ENCODE measurements at regions not wholly inside any gene's neighbourhood (a gene's known extent, or its start where the extent isn't known, plus 50 kb on each side); places are given as distances from the start of the nearest gene placed in this dataset.
"Not testable (repeated sequence)": the region's sequence is repeated elsewhere in the genome, so short reads cannot be mapped to it uniquely, and the experiment has no call there.

- DNase-seq (ENCODE audit: low read depth): no peak
These were observed 168.2 kb downstream of the TBC1D2B start for GRCh38 chr15:77909182-77909940.

- not testable (repeated sequence) for DNase-seq (ENCODE audit: low read depth)
These were observed 168.8 kb downstream of the TBC1D2B start for GRCh38 chr15:77908752-77909111.

- peak; percentile 21 for DNase-seq (ENCODE audit: low read depth)
These were observed 169.4 kb downstream of the TBC1D2B start for GRCh38 chr15:77907824-77908751.

GRCh38 chr15:77906062-77906990, 171.2 kb downstream of the TBC1D2B start:
- not testable (repeated sequence) for DNase-seq (ENCODE audit: low read depth)

GRCh38 chr15:77905301-77905920, 172.1 kb downstream of the TBC1D2B start:
- no peak for DNase-seq (ENCODE audit: low read depth)

- no peak for DNase-seq (ENCODE audit: low read depth)
These were observed 172.6 kb downstream of the TBC1D2B start for GRCh38 chr15:77904901-77905300.

- no peak for DNase-seq (ENCODE audit: low read depth)
These were observed 173.1 kb downstream of the TBC1D2B start for GRCh38 chr15:77904436-77904821.

- DNase-seq (ENCODE audit: low read depth): not testable (repeated sequence)
These were observed 173.6 kb downstream of the TBC1D2B start for GRCh38 chr15:77903761-77904435.

GRCh38 chr15:77902921-77903760, 174.4 kb downstream of the TBC1D2B start:
- DNase-seq (ENCODE audit: low read depth): not testable (repeated sequence)

- DNase-seq (ENCODE audit: low read depth): no peak
These were observed 175.4 kb downstream of the TBC1D2B start for GRCh38 chr15:77901921-77902750.

GRCh38 chr15:77901251-77901881, 176.1 kb downstream of the TBC1D2B start:
- no peak for DNase-seq (ENCODE audit: low read depth)

- DNase-seq (ENCODE audit: low read depth): peak; percentile 9
These were observed 177.1 kb downstream of the TBC1D2B start for GRCh38 chr15:77900331-77900963.

- not testable (repeated sequence) for DNase-seq (ENCODE audit: low read depth)
These were observed 177.7 kb downstream of the TBC1D2B start for GRCh38 chr15:77899776-77900175.

GRCh38 chr15:77898811-77899730, 178.4 kb downstream of the TBC1D2B start:
- DNase-seq (ENCODE audit: low read depth): no peak

GRCh38 chr15:77897896-77898406, 179.6 kb downstream of the TBC1D2B start:
- DNase-seq (ENCODE audit: low read depth): no peak

- not testable (repeated sequence) for DNase-seq (ENCODE audit: low read depth)
These were observed 180.2 kb downstream of the TBC1D2B start for GRCh38 chr15:77897113-77897895.

Data from T follicular helper cell (primary cell).